HFFc6 (cell line): ENCODE measurements at regions not wholly inside any gene's neighbourhood (a gene's known extent, or its start where the extent isn't known, plus 50 kb on each side); places are given as distances from the start of the nearest gene placed in this dataset.

Source experiments
- DNase-seq: peaks from one replicate; pipeline ENCODE4 v3.0.0-alpha.2; 2018
- H3K27ac Mint-ChIP-seq: 2 replicates; pipeline ENCODE4 v1.8.0; 2020; ENCODE audit warnings: mild to moderate bottlenecking, mixed read lengths
- H3K27me3 Mint-ChIP-seq: 2 replicates; pipeline ENCODE4 v1.8.0; 2021; ENCODE audit warnings: mild to moderate bottlenecking, moderate library complexity, mixed read lengths; ENCODE audit not compliant: insufficient read depth
- H3K36me3 Mint-ChIP-seq: 2 replicates; pipeline ENCODE4 v1.8.0; 2021; ENCODE audit warnings: low read depth, mixed read lengths
- H3K4me1 Mint-ChIP-seq: 2 replicates; pipeline ENCODE4 v1.8.0; 2020; ENCODE audit warnings: low read depth, mixed read lengths
- H3K4me3 Mint-ChIP-seq: 2 replicates; pipeline ENCODE4 v1.8.0; 2020; ENCODE audit warnings: mild to moderate bottlenecking, moderate library complexity, mixed read lengths
- H3K9me3 Mint-ChIP-seq: 2 replicates; pipeline ENCODE4 v1.8.0; 2020; ENCODE audit warnings: mild to moderate bottlenecking, mixed read lengths
- TF ChIP-seq, protein P1 (sequence below): fragments of 200-600 bp; sonication (generic); IDR thresholded peaks from 2 replicates; pipeline ENCODE4 v1.5.0; 2021; ENCODE audit warnings: antibody characterized with exemption, mild to moderate bottlenecking

DNA sequence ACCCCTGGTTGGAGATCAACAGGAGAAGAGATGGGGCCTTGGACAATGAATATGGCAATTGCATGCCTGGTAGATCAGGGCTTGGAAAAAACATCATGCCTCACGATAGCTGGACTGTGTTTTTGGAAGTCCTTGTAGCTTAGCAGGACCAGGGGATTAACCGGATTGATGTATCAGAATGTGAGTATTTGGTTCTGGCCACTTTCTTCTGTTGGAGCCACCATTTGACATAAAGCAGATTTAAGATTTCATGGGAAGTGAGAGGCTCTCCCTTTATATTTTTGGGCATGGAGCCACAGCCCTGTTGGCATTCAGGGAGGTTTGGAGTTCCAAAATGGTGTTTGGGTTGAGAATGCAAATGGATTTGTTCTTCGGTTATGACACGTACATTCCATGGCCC is 424.7 kb upstream of the MAF start:
- TF ChIP-seq, protein P1, sequence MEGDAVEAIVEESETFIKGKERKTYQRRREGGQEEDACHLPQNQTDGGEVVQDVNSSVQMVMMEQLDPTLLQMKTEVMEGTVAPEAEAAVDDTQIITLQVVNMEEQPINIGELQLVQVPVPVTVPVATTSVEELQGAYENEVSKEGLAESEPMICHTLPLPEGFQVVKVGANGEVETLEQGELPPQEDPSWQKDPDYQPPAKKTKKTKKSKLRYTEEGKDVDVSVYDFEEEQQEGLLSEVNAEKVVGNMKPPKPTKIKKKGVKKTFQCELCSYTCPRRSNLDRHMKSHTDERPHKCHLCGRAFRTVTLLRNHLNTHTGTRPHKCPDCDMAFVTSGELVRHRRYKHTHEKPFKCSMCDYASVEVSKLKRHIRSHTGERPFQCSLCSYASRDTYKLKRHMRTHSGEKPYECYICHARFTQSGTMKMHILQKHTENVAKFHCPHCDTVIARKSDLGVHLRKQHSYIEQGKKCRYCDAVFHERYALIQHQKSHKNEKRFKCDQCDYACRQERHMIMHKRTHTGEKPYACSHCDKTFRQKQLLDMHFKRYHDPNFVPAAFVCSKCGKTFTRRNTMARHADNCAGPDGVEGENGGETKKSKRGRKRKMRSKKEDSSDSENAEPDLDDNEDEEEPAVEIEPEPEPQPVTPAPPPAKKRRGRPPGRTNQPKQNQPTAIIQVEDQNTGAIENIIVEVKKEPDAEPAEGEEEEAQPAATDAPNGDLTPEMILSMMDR, result no peak
- Mint-ChIP-seq H3K4me1 (peaks cover 34% of the 10 kb centered on the region), H3K27ac (no peak overlapping the region), H3K4me3 (no peak overlapping the region), H3K27me3 (peaks cover 3% of the 10 kb centered on the region), H3K36me3 (no peaks in the 10 kb centered on the region), H3K9me3 (no peaks in the 10 kb centered on the region)
- no peak for DNase-seq

DNA sequence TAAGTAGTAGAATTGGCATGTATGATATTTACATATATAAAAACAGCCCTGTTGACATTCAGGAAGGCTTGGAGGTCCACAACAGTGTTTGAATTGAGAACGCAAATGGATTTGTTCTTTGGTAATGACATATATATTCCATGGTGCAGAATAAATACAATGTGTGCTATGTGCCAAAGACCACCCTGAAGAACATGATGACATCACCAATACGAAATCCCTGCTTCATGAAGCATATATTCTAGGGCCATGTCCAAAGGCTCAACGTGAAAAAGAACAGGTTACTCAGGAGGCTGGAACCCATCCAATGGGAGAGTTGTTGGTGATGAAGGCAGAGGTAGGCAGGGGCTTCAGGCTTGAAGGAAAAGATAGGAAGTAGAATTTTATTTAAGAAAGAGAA is 423.9 kb upstream of the MAF start:
- H3K27me3 Mint-ChIP-seq, result peaks cover 3% of the 10 kb centered on the region
- peaks cover 34% of the 10 kb centered on the region for H3K4me1 Mint-ChIP-seq
- DNase-seq, result no peak
- TF ChIP-seq, protein P1, result no peak
- no peak overlapping the region for H3K27ac Mint-ChIP-seq
- H3K36me3 Mint-ChIP-seq, result no peaks in the 10 kb centered on the region
- no peaks in the 10 kb centered on the region for H3K9me3 Mint-ChIP-seq
- H3K4me3 Mint-ChIP-seq, result no peak overlapping the region

DNA sequence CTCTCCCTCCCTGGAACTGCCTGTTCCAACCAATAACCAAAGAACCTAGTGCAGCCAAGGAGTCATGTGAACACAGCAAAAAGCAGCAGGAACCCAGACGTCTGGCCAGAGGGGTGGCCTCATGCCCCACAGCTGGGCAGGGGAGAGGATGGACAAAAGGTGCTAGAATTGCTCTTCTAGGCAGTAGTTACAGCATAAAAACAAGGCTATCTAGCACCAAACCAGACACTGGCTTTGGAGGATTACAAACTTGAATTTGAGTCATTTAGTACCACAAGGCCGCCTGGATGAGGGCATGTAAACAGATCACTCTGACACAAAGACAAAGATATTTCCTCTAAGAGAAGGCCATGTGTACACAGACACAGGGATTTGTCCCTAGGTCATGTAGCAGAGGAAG is 423.3 kb upstream of the MAF start:
- Mint-ChIP-seq H3K36me3 (no peaks in the 10 kb centered on the region), H3K27me3 (peaks cover 3% of the 10 kb centered on the region), H3K4me3 (no peak overlapping the region), H3K9me3 (no peaks in the 10 kb centered on the region), H3K27ac (no peak overlapping the region; the same call in 1 of the 2 replicates), H3K4me1 (peaks cover 34% of the 10 kb centered on the region)
- DNase-seq, result peak; percentile 11
- TF ChIP-seq, protein P1, result no peak

DNA sequence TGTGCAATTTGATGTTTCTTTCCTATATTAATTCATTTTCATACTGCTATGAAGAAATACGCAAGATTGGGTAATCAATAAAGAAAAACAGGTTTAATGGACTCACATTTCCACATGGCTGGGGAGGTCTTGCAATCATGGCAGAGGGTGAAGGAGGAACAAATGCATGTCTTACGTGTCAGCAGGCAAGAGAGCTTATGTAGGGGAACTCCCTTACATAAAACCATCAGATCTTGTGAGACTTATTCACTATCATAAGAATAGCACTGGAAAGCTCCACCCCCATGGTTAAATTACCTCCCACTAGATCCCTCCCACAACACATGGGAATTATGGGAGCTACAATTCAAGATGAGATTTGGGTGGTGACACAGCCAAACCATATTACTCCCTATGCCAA is 418.9 kb upstream of the MAF start:
- Mint-ChIP-seq H3K4me1 (peaks cover 15% of the 10 kb centered on the region), H3K9me3 (no peaks in the 10 kb centered on the region), H3K27me3 (peaks cover 3% of the 10 kb centered on the region), H3K36me3 (no peaks in the 10 kb centered on the region), H3K27ac (no peak overlapping the region), H3K4me3 (no peak overlapping the region)
- DNase-seq, result no peak
- TF ChIP-seq, protein P1, result no peak

DNA sequence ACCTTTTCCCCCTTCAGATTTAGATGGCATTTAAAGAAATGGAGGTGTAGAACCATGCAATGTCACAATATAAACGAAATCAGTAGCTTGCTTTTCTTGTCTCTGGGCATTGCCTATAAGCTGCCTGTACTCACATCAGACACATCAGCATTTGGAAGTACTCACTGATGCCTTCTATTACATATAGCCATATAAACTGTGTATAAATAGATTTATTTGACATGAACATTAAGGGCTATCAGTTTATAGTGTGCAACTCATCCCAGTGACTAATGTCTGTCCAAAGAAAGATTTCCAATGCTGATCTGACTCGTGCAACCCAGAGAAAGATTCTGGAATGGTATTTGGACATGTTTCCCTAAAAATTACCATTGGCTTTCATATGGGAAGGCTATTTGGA is 417.9 kb upstream of the MAF start:
- no peak for DNase-seq
- Mint-ChIP-seq H3K4me3 (no peak overlapping the region), H3K4me1 (peaks cover 5% of the 10 kb centered on the region), H3K36me3 (no peaks in the 10 kb centered on the region), H3K27ac (no peak overlapping the region), H3K9me3 (no peaks in the 10 kb centered on the region), H3K27me3 (peaks cover 3% of the 10 kb centered on the region)
- TF ChIP-seq, protein P1, result no peak

DNA sequence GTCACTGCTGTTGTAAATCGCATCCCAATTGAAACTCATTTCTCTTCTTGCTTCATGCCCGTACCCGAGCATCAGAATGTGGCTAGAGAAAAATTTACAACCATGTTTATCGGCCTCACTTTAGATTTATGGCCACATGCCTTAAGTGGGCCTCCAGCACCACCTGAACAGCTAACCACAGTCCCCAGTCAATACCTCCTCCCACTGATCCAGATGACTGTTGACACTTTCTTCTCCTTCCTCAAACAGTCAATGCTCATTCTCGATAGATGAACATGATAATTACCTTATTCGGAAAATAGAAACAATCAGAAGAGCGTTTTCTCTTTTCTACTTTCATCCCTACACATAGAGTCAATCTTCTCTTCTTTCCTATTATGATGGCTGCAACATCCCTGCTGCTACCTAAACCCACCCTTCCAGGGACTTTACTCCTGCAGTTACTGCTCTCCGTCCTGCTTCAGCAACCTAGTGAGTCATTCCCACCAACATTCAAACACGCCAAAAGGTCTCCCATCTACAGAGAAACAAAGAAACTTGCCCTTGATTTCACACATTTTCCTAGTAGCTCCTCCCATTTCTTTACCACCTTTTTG is 416.3 kb upstream of the MAF start:
- TF ChIP-seq, protein P1, result no peak
- H3K27me3 Mint-ChIP-seq, result peaks cover 3% of the 10 kb centered on the region

More for the DNA sequence above, 416.3 kb upstream of the MAF start:
- H3K27ac Mint-ChIP-seq, result no peak overlapping the region
- H3K4me1 Mint-ChIP-seq, result no peaks in the 10 kb centered on the region
- no peak overlapping the region for H3K4me3 Mint-ChIP-seq
- H3K9me3 Mint-ChIP-seq, result no peaks in the 10 kb centered on the region
- DNase-seq, result no peak
- no peaks in the 10 kb centered on the region for H3K36me3 Mint-ChIP-seq
